B cell (primary cell): ENCODE measurements at regions not wholly inside any gene's neighbourhood (a gene's known extent, or its start where the extent isn't known, plus 50 kb on each side); places are given as distances from the start of the nearest gene placed in this dataset.

ENCODE experiments used
- ATAC-seq: fragments of 200-7000 bp; cut with Tn5 transposase; one replicate; pipeline ENCODE4 v1.10.0; 2021; ENCODE audit warnings: low read depth, mild to moderate bottlenecking, moderate number of reproducible peaks, moderate library complexity
- CTCF ChIA-PET: fragments of 350-600 bp; sonication (Branson Sonifier 250); formaldehyde crosslinking; loops from one replicate; lab custom pipeline; 2021; ENCODE audit warnings: antibody characterized with exemption, inconsistent platforms; lab: Charles Lee
- POLR2A ChIA-PET: fragments of 350-600 bp; sonication (Branson Sonifier 250); formaldehyde crosslinking; loops from one replicate; lab custom pipeline; 2021; ENCODE audit warnings: antibody characterized with exemption; lab: Charles Lee
- DNase-seq: peaks from one replicate; pipeline ENCODE4 v3.0.0; 2013
- H2AFZ ChIP-seq: 2 replicates; pipeline ENCODE4 v1.6.1; 2012; ENCODE audit warnings: mild to moderate bottlenecking, low read depth, low read length; ENCODE audit not compliant: insufficient read depth, poor library complexity, severe bottlenecking
- H3K27ac ChIP-seq, 2 donors: 1 replicate in 1 of 2; 2 replicates in 1 of 2; pipeline ENCODE4 v1.5.1; 2012 to 2013; ENCODE audit warnings: low read length in 2 of 2, mild to moderate bottlenecking in 2 of 2, moderate library complexity in 1 of 2
- H3K27me3 ChIP-seq, 4 experiments: fragments of 200-600 bp in 1 of 4; sonication (generic) in 1 of 4; replicated peaks in 1 of 4; 1 replicate in 2 of 4; 2 replicates in 2 of 4; pipeline versions ENCODE4 v1.6.1 to v1.7.0; 2013 to 2016; ENCODE audit warnings: low read length in 3 of 4, mild to moderate bottlenecking in 2 of 4, mixed read lengths in 1 of 4, moderate library complexity in 1 of 4; ENCODE audit not compliant: insufficient read depth in 4 of 4, control insufficient read depth in 3 of 4; ENCODE audit errors: control extremely low read depth in 1 of 4
- H3K36me3 ChIP-seq, 2 experiments: replicated peaks in 1 of 2; 1 replicate in 1 of 2; 2 replicates in 1 of 2; pipeline versions ENCODE4 v1.6.1 to v1.7.1; 2013; ENCODE audit warnings: low read length in 1 of 2; ENCODE audit not compliant: insufficient read depth in 2 of 2, control insufficient read depth in 1 of 2; ENCODE audit errors: control extremely low read depth in 1 of 2, extremely low read depth in 1 of 2
- H3K4me1 ChIP-seq, 2 donors: fragments of 200-600 bp in 1 of 2; sonication (generic) in 1 of 2; 1 replicate in 1 of 2; 2 replicates in 1 of 2; pipeline versions ENCODE4 v1.5.1 to v1.6.1; 2013 to 2017; ENCODE audit warnings: low read length in 2 of 2; ENCODE audit not compliant: control insufficient read depth in 2 of 2, insufficient read depth in 2 of 2
- H3K4me2 ChIP-seq: replicated peaks from 2 replicates; pipeline ENCODE3; 2012; ENCODE audit warnings: mild to moderate bottlenecking, low read depth, low read length; ENCODE audit not compliant: poor library complexity, severe bottlenecking
- H3K4me3 ChIP-seq, 5 experiments: fragments of 200-600 bp in 1 of 5; sonication (generic) in 1 of 5; 1 replicate in 3 of 5; 2 replicates in 2 of 5; pipeline versions ENCODE4 v1.5.1 to v1.7.0; 2011 to 2016; ENCODE audit warnings: low read length in 4 of 5, mild to moderate bottlenecking in 4 of 5, low read depth in 2 of 5, control low read depth in 1 of 5, moderate library complexity in 1 of 5; ENCODE audit not compliant: insufficient read depth in 1 of 5; ENCODE audit errors: control extremely low read depth in 1 of 5, extremely low read depth in 1 of 5
- H3K79me2 ChIP-seq: fragments of 200-600 bp; sonication (generic); one replicate; pipeline ENCODE4 v1.6.0; 2016; ENCODE audit warnings: low read length; ENCODE audit not compliant: control insufficient read depth, insufficient read depth
- H3K9ac ChIP-seq: fragments of 200-600 bp; sonication (generic); 2 replicates; pipeline ENCODE4 v1.6.1; 2017; ENCODE audit warnings: mild to moderate bottlenecking, low read length, moderate library complexity
- H3K9me3 ChIP-seq, 3 donors: one replicate each; pipeline versions ENCODE4 v1.6.1 to v1.7.1; 2013; ENCODE audit warnings: low read length in 2 of 3; ENCODE audit not compliant: control insufficient read depth in 2 of 3, insufficient read depth in 1 of 3; ENCODE audit errors: control extremely low read depth in 1 of 3
- H4K20me1 ChIP-seq: 2 replicates; pipeline ENCODE4 v1.6.0; 2012; ENCODE audit warnings: mild to moderate bottlenecking, low read length; ENCODE audit not compliant: insufficient read depth, control insufficient read depth, poor library complexity, severe bottlenecking
- H3K27ac Mint-ChIP-seq: one replicate; pipeline ENCODE4 v1.8.0; 2021; ENCODE audit warnings: mixed read lengths
- H3K27me3 Mint-ChIP-seq: one replicate; pipeline ENCODE4 v1.8.0; 2021; ENCODE audit warnings: mixed read lengths
- H3K4me1 Mint-ChIP-seq: one replicate; pipeline ENCODE4 v1.8.0; 2021; ENCODE audit warnings: mixed read lengths
- H3K4me3 Mint-ChIP-seq: one replicate; pipeline ENCODE4 v1.8.0; 2021; ENCODE audit warnings: mixed read lengths
- H3K9me3 Mint-ChIP-seq: one replicate; pipeline ENCODE4 v1.8.0; 2022; ENCODE audit warnings: mixed read lengths; ENCODE audit not compliant: insufficient read depth
- EZH2 ChIP-seq: IDR thresholded peaks from 2 replicates; pipeline ENCODE4 v1.6.1; 2012; ENCODE audit warnings: borderline replicate concordance, low read depth, mild to moderate bottlenecking, moderate library complexity, low read length; ENCODE audit not compliant: insufficient read depth, poor library complexity, severe bottlenecking
- WGBS: methylation state at CpG from one replicate; pipeline ENCODE4 v1.1.5; 2013; ENCODE audit warnings: missing lambda C conversion rate; ENCODE audit not compliant: insufficient coverage; 5-methylcytosine and 5-hydroxymethylcytosine counted together
- intact Hi-C: fragments of 100-400 bp; cut with micrococcal nuclease; formaldehyde crosslinking; loops from one replicate; pipeline ENCODE4 v1.10.0; 2022
- TF ChIP-seq, protein P1 (sequence below): fragments of 200-600 bp; IDR thresholded peaks from one replicate; pipeline ENCODE4 v1.8.0; 2022; ENCODE audit warnings: antibody characterized with exemption, mild to moderate bottlenecking

DNA sequence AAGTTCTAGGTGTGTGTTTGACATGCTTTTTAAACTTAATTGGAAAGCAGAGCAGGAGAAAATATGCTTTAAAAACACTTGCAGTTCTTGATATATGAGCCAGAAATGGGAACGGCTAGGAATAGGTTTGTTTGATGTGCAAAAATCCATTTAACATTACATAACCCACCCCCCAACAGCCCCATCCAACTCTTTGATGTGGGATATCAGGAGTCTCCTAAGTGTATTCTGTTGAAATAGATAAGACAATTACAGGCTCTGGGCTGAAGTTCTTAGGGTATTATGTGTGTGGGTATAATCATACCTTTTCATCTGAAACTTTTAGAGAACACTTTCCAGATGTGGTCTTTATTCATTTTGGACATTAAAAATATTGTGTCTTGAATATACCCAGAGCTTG lies 240.4 kb upstream of the CSNK1A1L start:
- Mint-ChIP-seq H3K4me3 (no peak overlapping the region), H3K27me3 (no peaks in the 10 kb centered on the region), H3K9me3 (no peaks in the 10 kb centered on the region), H3K27ac (no peak overlapping the region), H3K4me1 (no peaks in the 10 kb centered on the region)
- intact Hi-C loops: no loop called here
- H3K4me2 ChIP-seq: no peak overlapping the region
- H2AFZ ChIP-seq: no peak overlapping the region
- H3K9ac ChIP-seq: no peak overlapping the region
- H3K36me3 ChIP-seq: no peaks in the 10 kb centered on the region
- H3K9me3 ChIP-seq: peaks cover 0 to 16% (median 0%) of the 10 kb centered on the region in 3 donors
- H3K79me2 ChIP-seq: no peaks in the 10 kb centered on the region
- no peaks in the 10 kb centered on the region for H4K20me1 ChIP-seq
- no peaks in the 10 kb centered on the region for H3K27me3 ChIP-seq
- ATAC-seq: no peak
- DNase-seq: no peak
- TF ChIP-seq, protein P1, sequence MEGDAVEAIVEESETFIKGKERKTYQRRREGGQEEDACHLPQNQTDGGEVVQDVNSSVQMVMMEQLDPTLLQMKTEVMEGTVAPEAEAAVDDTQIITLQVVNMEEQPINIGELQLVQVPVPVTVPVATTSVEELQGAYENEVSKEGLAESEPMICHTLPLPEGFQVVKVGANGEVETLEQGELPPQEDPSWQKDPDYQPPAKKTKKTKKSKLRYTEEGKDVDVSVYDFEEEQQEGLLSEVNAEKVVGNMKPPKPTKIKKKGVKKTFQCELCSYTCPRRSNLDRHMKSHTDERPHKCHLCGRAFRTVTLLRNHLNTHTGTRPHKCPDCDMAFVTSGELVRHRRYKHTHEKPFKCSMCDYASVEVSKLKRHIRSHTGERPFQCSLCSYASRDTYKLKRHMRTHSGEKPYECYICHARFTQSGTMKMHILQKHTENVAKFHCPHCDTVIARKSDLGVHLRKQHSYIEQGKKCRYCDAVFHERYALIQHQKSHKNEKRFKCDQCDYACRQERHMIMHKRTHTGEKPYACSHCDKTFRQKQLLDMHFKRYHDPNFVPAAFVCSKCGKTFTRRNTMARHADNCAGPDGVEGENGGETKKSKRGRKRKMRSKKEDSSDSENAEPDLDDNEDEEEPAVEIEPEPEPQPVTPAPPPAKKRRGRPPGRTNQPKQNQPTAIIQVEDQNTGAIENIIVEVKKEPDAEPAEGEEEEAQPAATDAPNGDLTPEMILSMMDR: no peak
- TF ChIP-seq EZH2: no peak
- no CpG with 5 or more reads among the region's 1 CpG for WGBS
- ChIA-PET CTCF (interaction anchor here (0.8 kb wide), 1 partner anchor 11 kb away, joined by 3 read pairs; no protein-coding TSS in a partner anchor), POLR2A (no interaction called here)
- no peaks in the 10 kb centered on the region for H3K4me1 ChIP-seq
- no peak overlapping the region for H3K27ac ChIP-seq
- H3K4me3 ChIP-seq: no peak overlapping the region

DNA sequence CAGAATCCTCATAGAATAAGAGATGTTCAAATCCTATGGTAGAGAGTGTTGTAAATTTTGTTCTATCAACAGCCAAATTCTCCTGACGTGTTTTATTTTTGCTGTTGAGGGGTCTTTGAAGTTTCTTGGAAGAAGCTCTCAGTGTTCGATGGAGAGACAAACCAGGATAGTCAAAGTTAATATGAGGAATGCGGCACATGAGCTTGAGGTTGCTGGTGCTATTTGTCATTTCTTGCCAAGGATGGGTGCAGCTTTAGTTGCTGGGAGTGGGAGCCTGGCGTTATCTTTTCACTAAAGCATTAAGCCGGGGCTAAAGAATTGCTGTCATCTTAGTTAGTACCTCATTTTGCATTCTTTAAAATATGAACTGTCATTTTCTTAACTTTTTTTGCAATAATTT lies 239.9 kb upstream of the CSNK1A1L start:
- peaks cover 0 to 16% (median 0%) of the 10 kb centered on the region in 3 donors for H3K9me3 ChIP-seq
- no peak overlapping the region for H2AFZ ChIP-seq
- intact Hi-C loops: no loop called here
- Mint-ChIP-seq H3K4me3 (no peak overlapping the region), H3K9me3 (no peaks in the 10 kb centered on the region), H3K27me3 (no peaks in the 10 kb centered on the region), H3K27ac (no peak overlapping the region), H3K4me1 (no peaks in the 10 kb centered on the region)
- no peak for TF ChIP-seq EZH2
- TF ChIP-seq, protein P1: no peak
- H3K27me3 ChIP-seq: no peaks in the 10 kb centered on the region
- H3K36me3 ChIP-seq: no peaks in the 10 kb centered on the region
- no peaks in the 10 kb centered on the region for H3K79me2 ChIP-seq
- no peak overlapping the region for H3K9ac ChIP-seq
- POLR2A ChIA-PET: no interaction called here
- H3K4me3 ChIP-seq: no peak overlapping the region
- ATAC-seq (no peak), DNase-seq (no peak)
- no peaks in the 10 kb centered on the region for H4K20me1 ChIP-seq
- no peak overlapping the region for H3K27ac ChIP-seq
- CTCF ChIA-PET: interaction anchor here (0.8 kb wide), 1 partner anchor 11 kb away, joined by 3 read pairs; no protein-coding TSS in a partner anchor
- WGBS: 91% methylated on average over 3 of the region's 5 CpGs
- no peaks in the 10 kb centered on the region for H3K4me1 ChIP-seq
- no peak overlapping the region for H3K4me2 ChIP-seq
